Neural crest cell (in vitro differentiated cells): ENCODE measurements at regions not wholly inside any gene's neighbourhood (a gene's known extent, or its start where the extent isn't known, plus 50 kb on each side); places are given as distances from the start of the nearest gene placed in this dataset.

Source experiments
- DNase-seq: peaks from one replicate; pipeline ENCODE4 v3.0.0; 2021; ENCODE audit warnings: low read depth, mixed read lengths, low spot score
- H3K27ac Mint-ChIP-seq: one replicate; pipeline ENCODE4 v1.8.0; 2021; ENCODE audit warnings: mild to moderate bottlenecking, mixed read lengths; ENCODE audit not compliant: unreplicated experiment
- H3K27me3 Mint-ChIP-seq: 2 replicates; pipeline ENCODE4 v1.8.0; 2021; ENCODE audit warnings: low read depth, mild to moderate bottlenecking, mixed read lengths
- H3K36me3 Mint-ChIP-seq: 2 replicates; pipeline ENCODE4 v1.8.0; 2021; ENCODE audit warnings: low read depth, mild to moderate bottlenecking, mixed read lengths
- H3K4me1 Mint-ChIP-seq: 2 replicates; pipeline ENCODE4 v1.8.0; 2021; ENCODE audit warnings: mixed read lengths
- H3K4me3 Mint-ChIP-seq: one replicate; pipeline ENCODE4 v1.8.0; 2021; ENCODE audit warnings: mild to moderate bottlenecking, mixed read lengths
- H3K9me3 Mint-ChIP-seq: 2 replicates; pipeline ENCODE4 v1.8.0; 2021; ENCODE audit warnings: mixed read lengths
- CTCF ChIP-seq: fragments of 200-600 bp; sonication (generic); conservative IDR thresholded peaks from 2 replicates; pipeline ENCODE4 v1.5.0; 2021; ENCODE audit warnings: antibody characterized with exemption, mild to moderate bottlenecking

GRCh38 chr13:64272681-64273080 lies 2857.0 kb upstream of the PCDH20 start:
- no peak overlapping the region for H3K4me3 Mint-ChIP-seq
- no peak overlapping the region for H3K27ac Mint-ChIP-seq
- DNase-seq = no peak
- no peaks in the 10 kb centered on the region for H3K36me3 Mint-ChIP-seq
- no peaks in the 10 kb centered on the region for H3K4me1 Mint-ChIP-seq
- H3K9me3 Mint-ChIP-seq = peaks cover 6% of the 10 kb centered on the region
- no peaks in the 10 kb centered on the region for H3K27me3 Mint-ChIP-seq
- TF ChIP-seq CTCF = no peak

- no peaks in the 10 kb centered on the region for H3K27me3 Mint-ChIP-seq
- no peak for TF ChIP-seq CTCF
- no peak overlapping the region for H3K27ac Mint-ChIP-seq
Measured at GRCh38 chr13:64266024-64266423, 2850.4 kb upstream of the PCDH20 start.

GRCh38 chr13:64263285-64263684 lies 2847.6 kb upstream of the PCDH20 start:
- Mint-ChIP-seq H3K27me3 (no peaks in the 10 kb centered on the region), H3K4me3 (no peak overlapping the region), H3K27ac (no peak overlapping the region), H3K36me3 (peaks cover 4% of the 10 kb centered on the region), H3K9me3 (peaks cover 14% of the 10 kb centered on the region), H3K4me1 (no peaks in the 10 kb centered on the region)
- no peak for DNase-seq
- no peak for TF ChIP-seq CTCF

More at GRCh38 chr13:64266024-64266423, 2850.4 kb upstream of the PCDH20 start:
- DNase-seq = no peak
- Mint-ChIP-seq H3K4me1 (no peaks in the 10 kb centered on the region), H3K9me3 (peaks cover 15% of the 10 kb centered on the region), H3K4me3 (no peak overlapping the region), H3K36me3 (peaks cover 4% of the 10 kb centered on the region)

GRCh38 chr13:64256751-64257150 lies 2841.1 kb upstream of the PCDH20 start:
- H3K27ac Mint-ChIP-seq = no peak overlapping the region
- H3K9me3 Mint-ChIP-seq = no peaks in the 10 kb centered on the region
- no peaks in the 10 kb centered on the region for H3K4me1 Mint-ChIP-seq
- DNase-seq = no peak
- no peak for TF ChIP-seq CTCF
- H3K36me3 Mint-ChIP-seq = no peaks in the 10 kb centered on the region
- H3K27me3 Mint-ChIP-seq = no peaks in the 10 kb centered on the region
- no peak overlapping the region for H3K4me3 Mint-ChIP-seq

GRCh38 chr13:64255988-64256387 lies 2840.3 kb upstream of the PCDH20 start:
- H3K9me3 Mint-ChIP-seq = no peaks in the 10 kb centered on the region
- H3K27me3 Mint-ChIP-seq = no peaks in the 10 kb centered on the region
- H3K27ac Mint-ChIP-seq = no peak overlapping the region
- no peak overlapping the region for H3K4me3 Mint-ChIP-seq
- no peaks in the 10 kb centered on the region for H3K4me1 Mint-ChIP-seq
- no peaks in the 10 kb centered on the region for H3K36me3 Mint-ChIP-seq
- TF ChIP-seq CTCF = no peak
- DNase-seq = no peak
